ENCODE measurements at regions not wholly inside any gene's neighbourhood (a gene's known extent, or its start where the extent isn't known, plus 50 kb on each side); places are given as distances from the start of the nearest gene placed in this dataset.

- TF ChIP-seq SMARCC2 (IDR thresholded peaks at IDR 0.05; ENCODE audit: low read depth) (no peak), JUNB (CRISPR knock-in tag; conservative IDR thresholded peaks at IDR 0.05) (no peak), ZNF175 (CRISPR knock-in tag; IDR thresholded peaks at IDR 0.05; ENCODE audit: low read depth) (no peak), BMI1 (IDR thresholded peaks at IDR 0.05; ENCODE audit: low read length) (no peak), ZNF354B (CRISPR knock-in tag; IDR thresholded peaks at IDR 0.05) (no peak), ZNF3 (CRISPR knock-in tag; IDR thresholded peaks at IDR 0.05) (no peak), E4F1 (CRISPR knock-in tag; IDR thresholded peaks at IDR 0.05; ENCODE audit: borderline replicate concordance) (no peak), ZNF165 (CRISPR knock-in tag; IDR thresholded peaks at IDR 0.05; ENCODE audit: borderline replicate concordance) (no peak), MECOM (CRISPR knock-in tag; IDR thresholded peaks at IDR 0.05) (no peak)
These were observed 78.5 kb downstream of the KBTBD8 start (continued) for GRCh38 chr3:67076607-67077006.

GRCh38 chr3:67077656-67078055 lies 79.5 kb downstream of the KBTBD8 start:
- Histone ChIP-seq H3K27me3 (ENCODE audit: control insufficient read depth in 2 of 2, insufficient read depth in 2 of 2, low read length in 2 of 2) (no peaks in the 10 kb centered on the region), H2AFZ (ENCODE audit: low read depth, low read length) (no peak overlapping the region), H3K4me1 (replicated peaks in 1 of 2; ENCODE audit: control insufficient read depth in 2 of 2, insufficient read depth in 2 of 2, low read length in 2 of 2) (no peaks in the 10 kb centered on the region), H3K9me3 (replicated peaks; ENCODE audit: control insufficient read depth, insufficient read depth, low read depth, low read length) (no peaks in the 10 kb centered on the region), H3K9ac (ENCODE audit: insufficient read depth in 1 of 2, low read depth in 2 of 2, low read length in 2 of 2) (no peak overlapping the region), H3K4me3 (no peak overlapping the region), H3K79me2 (ENCODE audit: control insufficient read depth, insufficient read depth, low read length) (no peaks in the 10 kb centered on the region), H3K36me3 (ENCODE audit: control insufficient read depth, insufficient read depth, low read length) (no peaks in the 10 kb centered on the region), H3K27ac (ENCODE audit: extremely low read depth, low read depth, low read length) (no peak overlapping the region), H3K4me2 (ENCODE audit: insufficient read depth, low read length) (no peak overlapping the region), H3K9me1 (ENCODE audit: control insufficient read depth, insufficient read depth, low read length) (no peaks in the 10 kb centered on the region), H4K20me1 (replicated peaks; ENCODE audit: control insufficient read depth, insufficient read depth, low read length) (no peaks in the 10 kb centered on the region)
- DNase-seq (ENCODE audit: extremely low read depth in 1 of 4, low spot score in 3 of 4) (no peak), FAIRE-seq (no peak), ATAC-seq (no peak)
- intact Hi-C loops (cut with micrococcal nuclease) (no loop called here), in situ Hi-C loops (cut with MboI) (no loop called here)
- CTCF ChIA-PET (ENCODE audit: low intra/inter-chr PET ratio): no interaction called here
- POLR2A ChIA-PET: no interaction called here
- BruUV-seq (replicated peaks): no TSS peak
- TF ChIP-seq ATF3 (IDR thresholded peaks at IDR 0.05) (no peak), ATF3 (CRISPR knock-in tag; conservative IDR thresholded peaks at IDR 0.05) (no peak), ZC3H11A (IDR thresholded peaks at IDR 0.05; ENCODE audit: low read depth, low read length) (no peak), ZNF280A (IDR thresholded peaks at IDR 0.05; ENCODE audit: low read depth, partially characterized antibody) (no peak), HDGF (IDR thresholded peaks at IDR 0.05) (no peak), DACH1 (IDR thresholded peaks at IDR 0.05; ENCODE audit: partially characterized antibody) (no peak), WHSC1 (IDR thresholded peaks at IDR 0.05; ENCODE audit: low read length) (no peak), BDP1 (IDR thresholded peaks at IDR 0.05; ENCODE audit: insufficient read depth, insufficient read length) (no peak), SREBF2 (CRISPR knock-in tag; IDR thresholded peaks at IDR 0.05) (no peak), HOMEZ (CRISPR knock-in tag; IDR thresholded peaks at IDR 0.05) (no peak)
